Right lobe of liver (tissue), 6 donors: ENCODE measurements at regions not wholly inside any gene's neighbourhood (a gene's known extent, or its start where the extent isn't known, plus 50 kb on each side); places are given as distances from the start of the nearest gene placed in this dataset.

Source experiments
- ATAC-seq, 4 donors: fragments of 200-7000 bp; cut with Tn5 transposase; one replicate each; pipeline ENCODE4 v1.9.1; 2020; ENCODE audit warnings: mild to moderate bottlenecking in 4 of 4, moderate library complexity in 4 of 4
- DNase-seq, 3 donors: peaks; one replicate each; pipeline ENCODE4 v3.0.0-alpha.2; 2020
- H3K27ac ChIP-seq, 3 donors: fragments of 200-600 bp; one replicate each; pipeline ENCODE4 v1.8.0; 2022
- H3K27me3 ChIP-seq, 2 donors: fragments of 200-600 bp; one replicate each; pipeline ENCODE4 v1.8.0; 2022
- H3K36me3 ChIP-seq, 4 donors: fragments of 200-600 bp; sonication (generic) in 1 of 4; one replicate each; pipeline versions ENCODE4 v1.5.1 to v1.8.0; 2017 to 2022; ENCODE audit warnings: control low read depth in 1 of 4
- H3K4me1 ChIP-seq, 4 donors: fragments of 200-600 bp; sonication (generic) in 1 of 4; one replicate each; pipeline versions ENCODE4 v1.5.1 to v1.8.0; 2017 to 2022; ENCODE audit warnings: control low read depth in 1 of 4
- H3K4me3 ChIP-seq, 3 donors: fragments of 200-600 bp; one replicate each; pipeline ENCODE4 v1.8.0; 2022
- H3K9me3 ChIP-seq, 4 donors: fragments of 200-600 bp; sonication (generic) in 1 of 4; one replicate each; pipeline versions ENCODE4 v1.5.1 to v1.8.0; 2017 to 2022; ENCODE audit warnings: control low read depth in 1 of 4
- POLR2A ChIP-seq: fragments of 450-650 bp; IDR thresholded peaks from one replicate; pipeline ENCODE4 v1.6.1; 2017; ENCODE audit warnings: antibody characterized with exemption, mild to moderate bottlenecking
- WGBS: methylation state at CpG from one replicate; pipeline ENCODE4 v1.1.6; 2018; ENCODE audit warnings: low coverage, low lambda C conversion rate; ENCODE audit not compliant: insufficient coverage; ENCODE audit errors: missing lambda C conversion rate; 5-methylcytosine and 5-hydroxymethylcytosine counted together
- intact Hi-C, 2 donors: fragments of 100-400 bp; cut with DNase I; formaldehyde crosslinking; loops; one replicate each; pipeline versions ENCODE4 v1.11.2 to v1.14.1; 2022
- TF ChIP-seq, protein P1 (sequence below), 4 donors: fragments of 200-600 bp in 3 of 4; fragments of 450-650 bp in 1 of 4; IDR thresholded peaks; one replicate each; pipeline versions ENCODE4 v1.5.1 to v1.8.0; 2016 to 2022; ENCODE audit warnings: antibody characterized with exemption in 4 of 4, mild to moderate bottlenecking in 2 of 4
- donor health status: DM: no; HTN: yes; CAD: no.
- donor health status: DM: no; HTN: no; CAD: no.
- donor health status: DM: no; HTN: no; CAD: no.
- donor health status: DM: no; HTN: yes; CAD: no.
- donor health status: DM: no; HTN: yes; CAD: no.

DNA sequence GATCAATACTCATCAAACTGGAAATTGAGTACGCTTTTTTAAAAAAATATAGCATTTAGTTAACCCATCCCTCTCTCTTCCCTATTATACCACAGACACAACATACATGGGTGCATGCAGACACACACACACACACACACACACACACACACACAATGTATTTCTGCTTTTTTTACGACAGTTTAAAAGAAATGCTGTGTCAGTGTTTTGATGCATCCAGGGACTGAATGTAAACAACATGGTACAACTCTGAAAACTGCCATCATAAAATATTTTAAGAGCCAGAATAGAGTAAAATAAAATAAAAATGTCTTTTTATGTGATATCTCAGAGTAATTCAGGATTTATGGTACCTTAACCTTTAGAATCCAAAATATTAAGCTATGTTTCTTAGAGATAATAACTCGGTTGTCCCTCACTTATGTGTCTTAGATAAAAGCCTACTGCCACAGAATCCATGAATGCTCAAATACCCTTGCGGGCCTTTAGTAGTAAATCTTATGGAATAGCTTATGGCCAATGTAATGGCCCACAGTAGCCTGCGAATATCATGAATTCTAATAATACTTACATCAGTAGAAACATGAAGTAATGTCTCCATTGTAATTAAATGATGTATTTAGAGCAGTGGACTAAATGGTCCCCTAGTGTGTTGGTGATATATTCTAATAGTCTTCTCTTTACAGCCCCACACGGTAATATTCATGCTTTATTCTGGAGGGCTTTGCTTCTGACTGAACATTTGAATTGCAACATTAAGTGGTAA, 251.6 kb upstream of the FIGN start:
- Histone ChIP-seq H3K36me3 (no peaks in the 10 kb centered on the region), H3K4me1 (no peaks in the 10 kb centered on the region), H3K9me3 (no peaks in the 10 kb centered on the region), H3K27ac (no peak overlapping the region), H3K4me3 (no peak overlapping the region), H3K27me3 (no peaks in the 10 kb centered on the region)
- intact Hi-C loops: no loop called here
- 70% methylated on average over 6 of the region's 6 CpGs for WGBS
- DNase-seq (no peak), ATAC-seq (no peak)
- TF ChIP-seq, protein P1, sequence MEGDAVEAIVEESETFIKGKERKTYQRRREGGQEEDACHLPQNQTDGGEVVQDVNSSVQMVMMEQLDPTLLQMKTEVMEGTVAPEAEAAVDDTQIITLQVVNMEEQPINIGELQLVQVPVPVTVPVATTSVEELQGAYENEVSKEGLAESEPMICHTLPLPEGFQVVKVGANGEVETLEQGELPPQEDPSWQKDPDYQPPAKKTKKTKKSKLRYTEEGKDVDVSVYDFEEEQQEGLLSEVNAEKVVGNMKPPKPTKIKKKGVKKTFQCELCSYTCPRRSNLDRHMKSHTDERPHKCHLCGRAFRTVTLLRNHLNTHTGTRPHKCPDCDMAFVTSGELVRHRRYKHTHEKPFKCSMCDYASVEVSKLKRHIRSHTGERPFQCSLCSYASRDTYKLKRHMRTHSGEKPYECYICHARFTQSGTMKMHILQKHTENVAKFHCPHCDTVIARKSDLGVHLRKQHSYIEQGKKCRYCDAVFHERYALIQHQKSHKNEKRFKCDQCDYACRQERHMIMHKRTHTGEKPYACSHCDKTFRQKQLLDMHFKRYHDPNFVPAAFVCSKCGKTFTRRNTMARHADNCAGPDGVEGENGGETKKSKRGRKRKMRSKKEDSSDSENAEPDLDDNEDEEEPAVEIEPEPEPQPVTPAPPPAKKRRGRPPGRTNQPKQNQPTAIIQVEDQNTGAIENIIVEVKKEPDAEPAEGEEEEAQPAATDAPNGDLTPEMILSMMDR (IDR thresholded peaks at IDR 0.05): no peak
- TF ChIP-seq POLR2A: no peak

DNA sequence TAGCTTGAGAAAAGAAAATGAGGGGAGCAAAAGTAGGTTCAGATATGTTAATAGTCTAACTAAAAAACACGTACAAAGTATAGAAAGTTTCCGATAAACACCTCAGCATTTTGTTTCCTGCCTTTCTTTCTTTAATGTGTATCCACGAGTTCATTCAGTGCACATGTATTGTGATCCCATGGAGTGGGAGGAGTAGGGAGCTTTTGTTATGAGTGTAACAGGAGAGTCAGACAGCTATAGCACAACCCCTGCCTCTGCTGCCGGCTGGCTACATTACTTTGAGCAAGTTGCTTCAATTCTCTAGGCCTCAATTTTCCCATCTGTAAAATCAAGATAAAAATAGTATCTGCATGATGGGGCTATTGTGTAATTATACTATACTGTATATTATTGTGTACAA, 249.2 kb upstream of the FIGN start:
- ATAC-seq: no peak
- Histone ChIP-seq H3K4me1 (no peaks in the 10 kb centered on the region), H3K4me3 (no peak overlapping the region), H3K36me3 (no peaks in the 10 kb centered on the region), H3K9me3 (no peaks in the 10 kb centered on the region), H3K27me3 (no peaks in the 10 kb centered on the region), H3K27ac (no peak overlapping the region)
- no peak for DNase-seq
- intact Hi-C loops: no loop called here
- TF ChIP-seq, protein P1 (IDR thresholded peaks at IDR 0.05): no peak
- TF ChIP-seq POLR2A: no peak
- WGBS: 66% methylated on average over 4 of the region's 4 CpGs

DNA sequence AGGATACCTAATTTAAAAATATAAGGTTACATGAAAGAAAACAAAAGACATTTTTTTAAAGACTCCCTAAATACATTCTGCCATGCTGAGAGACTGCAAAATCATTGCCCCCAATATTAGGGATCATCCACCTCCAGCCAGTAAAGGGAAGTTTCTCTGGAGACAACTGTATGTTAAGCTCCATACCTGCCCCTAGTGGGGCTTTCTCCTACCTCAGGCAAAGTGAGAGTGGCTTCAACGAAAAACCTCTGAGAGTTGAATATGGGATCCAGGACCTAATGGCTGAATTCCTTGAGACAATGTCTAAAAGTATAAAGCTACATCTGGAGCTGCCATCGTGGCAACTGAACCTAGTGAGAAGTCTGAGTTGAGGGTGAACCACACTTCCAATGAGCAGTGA, 248.1 kb upstream of the FIGN start:
- no peak for TF ChIP-seq POLR2A

DNA sequence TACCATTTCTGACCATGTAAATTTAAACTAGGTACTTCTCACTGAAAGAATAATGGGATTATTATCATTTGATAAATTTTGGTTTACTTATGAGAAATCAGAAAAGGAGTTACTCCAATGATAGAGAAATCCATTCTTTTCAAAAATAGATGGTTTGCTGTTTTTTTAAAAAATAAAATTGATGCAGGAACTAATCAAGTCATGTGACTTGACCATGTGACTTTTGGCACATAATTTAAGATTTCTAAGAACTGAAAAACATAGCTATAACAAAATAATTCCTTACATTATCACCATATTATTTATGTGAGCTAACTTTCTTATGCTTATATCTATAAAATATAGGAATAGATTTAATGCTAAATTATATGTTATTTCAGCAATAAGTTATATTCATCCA, 247.1 kb upstream of the FIGN start:
- no peak overlapping the region for H3K27ac ChIP-seq
- H3K4me1 ChIP-seq: no peaks in the 10 kb centered on the region
- no peaks in the 10 kb centered on the region for H3K36me3 ChIP-seq
- H3K9me3 ChIP-seq: no peaks in the 10 kb centered on the region
- no peak for DNase-seq
- H3K4me3 ChIP-seq: no peak overlapping the region
- intact Hi-C loops: no loop called here
- ATAC-seq: no peak
- no peak for TF ChIP-seq POLR2A
- TF ChIP-seq, protein P1 (IDR thresholded peaks at IDR 0.05): no peak
- no peaks in the 10 kb centered on the region for H3K27me3 ChIP-seq

More for the DNA sequence above, 248.1 kb upstream of the FIGN start:
- no peaks in the 10 kb centered on the region for H3K9me3 ChIP-seq
- H3K4me3 ChIP-seq: no peak overlapping the region
- 41% methylated on average over 2 of the region's 2 CpGs for WGBS
- intact Hi-C loops: no loop called here
- DNase-seq (no peak), ATAC-seq (no peak)
- H3K27me3 ChIP-seq: no peaks in the 10 kb centered on the region
- H3K36me3 ChIP-seq: no peaks in the 10 kb centered on the region
- H3K27ac ChIP-seq: no peak overlapping the region
- H3K4me1 ChIP-seq: no peaks in the 10 kb centered on the region

DNA sequence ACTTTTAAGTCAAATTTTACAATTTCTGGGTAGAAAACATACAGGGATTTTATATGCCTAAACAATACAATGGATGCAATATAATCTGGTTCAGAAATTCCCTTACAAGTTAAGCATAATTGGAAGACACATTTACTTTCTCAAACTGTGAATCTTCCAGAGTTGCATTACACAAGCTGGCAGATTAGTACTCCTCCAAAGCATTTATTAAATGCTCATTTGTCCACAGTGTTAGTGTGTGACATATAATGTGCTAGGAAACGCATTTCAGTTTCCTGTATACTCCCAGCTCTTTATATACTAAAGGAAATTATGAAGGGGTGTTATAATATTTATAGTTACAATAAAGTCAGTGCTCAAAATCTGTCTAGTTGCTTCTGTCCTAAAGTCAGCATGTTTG, 239.0 kb upstream of the FIGN start:
- H3K27me3 ChIP-seq: no peaks in the 10 kb centered on the region
- no peaks in the 10 kb centered on the region for H3K4me1 ChIP-seq
- H3K4me3 ChIP-seq: no peak overlapping the region
- ATAC-seq (no peak), DNase-seq (no peak)
- no peaks in the 10 kb centered on the region for H3K36me3 ChIP-seq
- intact Hi-C loops: no loop called here
- no peaks in the 10 kb centered on the region for H3K9me3 ChIP-seq
- WGBS: 50% methylated on average over 1 of the region's 1 CpG
- no peak overlapping the region for H3K27ac ChIP-seq
- no peak for TF ChIP-seq POLR2A
- TF ChIP-seq, protein P1 (IDR thresholded peaks at IDR 0.05): no peak
